GM18511 (cell line): ENCODE measurements at regions not wholly inside any gene's neighbourhood (a gene's known extent, or its start where the extent isn't known, plus 50 kb on each side); places are given as distances from the start of the nearest gene placed in this dataset.
"Not testable (repeated sequence)": the region's sequence is repeated elsewhere in the genome, so short reads cannot be mapped to it uniquely, and the experiment has no call there.

Source experiments
- ATAC-seq: cut with Tn5 transposase; IDR thresholded peaks from one replicate; pipeline ENCODE4 v1.9.1; 2021; ENCODE audit warnings: mild to moderate bottlenecking, moderate library complexity; ENCODE audit not compliant: unreplicated experiment

- no peak for ATAC-seq
These were observed 742.8 kb downstream of the FAM181B start for GRCh38 chr11:81990659-81991443.

- no peak for ATAC-seq
These were observed 744.6 kb downstream of the FAM181B start for GRCh38 chr11:81989093-81989492.

GRCh38 chr11:81987829-81988472 is 745.7 kb downstream of the FAM181B start:
- ATAC-seq: peak; percentile 94

DNA sequence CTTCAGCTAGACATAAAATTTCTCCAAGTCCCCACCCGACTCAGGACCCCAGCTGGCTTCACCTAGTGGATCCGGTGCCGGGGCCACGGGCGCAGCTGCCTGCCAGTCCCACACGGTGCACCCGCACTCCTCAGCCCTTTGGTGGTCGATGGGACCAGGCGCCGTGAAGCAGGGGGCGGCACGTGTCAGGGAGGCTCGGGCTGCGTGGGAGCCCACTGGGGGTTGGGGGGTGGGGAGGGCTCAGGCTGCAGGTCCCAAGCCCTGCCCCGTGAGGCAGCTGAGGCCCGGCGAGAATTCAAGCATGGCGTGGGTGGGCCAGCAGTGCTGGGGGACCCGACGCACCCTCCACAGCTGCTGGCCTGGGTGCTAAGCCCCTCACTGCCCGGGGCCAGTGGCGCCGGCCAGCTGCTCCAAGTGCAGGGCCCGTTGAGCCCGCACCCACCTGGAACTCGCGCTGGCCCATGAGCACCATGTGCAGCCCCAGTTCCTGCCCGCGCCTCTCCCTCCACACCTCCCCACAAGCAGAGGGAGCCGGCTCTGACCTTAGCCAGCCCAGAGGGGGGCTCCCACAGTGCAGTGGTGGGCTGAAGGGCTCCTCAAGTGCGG is 747.0 kb downstream of the FAM181B start:
- no peak for ATAC-seq

GRCh38 chr11:81979448-81979847 is 754.2 kb downstream of the FAM181B start:
- no peak for ATAC-seq

- ATAC-seq: no peak
These were observed 758.3 kb downstream of the FAM181B start for GRCh38 chr11:81975261-81975900.

- ATAC-seq: no peak
These were observed 762.8 kb downstream of the FAM181B start for GRCh38 chr11:81970886-81971285.

- ATAC-seq: no peak
These were observed 766.4 kb downstream of the FAM181B start for GRCh38 chr11:81967242-81967641.

- no peak for ATAC-seq
These were observed 767.3 kb downstream of the FAM181B start for GRCh38 chr11:81966340-81966739.

DNA sequence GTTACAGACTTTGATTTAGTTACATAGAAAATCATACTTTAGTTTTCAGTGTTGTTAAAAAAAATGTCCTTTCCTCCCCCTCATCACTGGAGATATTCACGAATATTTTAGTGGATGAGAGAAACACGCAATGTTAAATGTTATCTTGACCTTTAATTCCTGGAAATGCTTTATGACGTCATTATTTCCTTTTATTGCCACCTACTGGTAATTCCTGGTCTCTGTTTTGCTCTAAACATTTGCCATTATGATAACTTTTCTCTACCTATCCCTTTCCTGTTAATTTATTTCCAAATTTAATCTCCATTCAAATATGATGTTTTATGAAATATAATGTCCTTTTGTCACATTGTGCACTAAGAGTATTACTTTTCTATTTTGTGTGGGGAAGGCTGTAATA is 770.6 kb downstream of the FAM181B start:
- ATAC-seq: peak; percentile 61

GRCh38 chr11:81960443-81960842 is 773.2 kb downstream of the FAM181B start:
- ATAC-seq: no peak

DNA sequence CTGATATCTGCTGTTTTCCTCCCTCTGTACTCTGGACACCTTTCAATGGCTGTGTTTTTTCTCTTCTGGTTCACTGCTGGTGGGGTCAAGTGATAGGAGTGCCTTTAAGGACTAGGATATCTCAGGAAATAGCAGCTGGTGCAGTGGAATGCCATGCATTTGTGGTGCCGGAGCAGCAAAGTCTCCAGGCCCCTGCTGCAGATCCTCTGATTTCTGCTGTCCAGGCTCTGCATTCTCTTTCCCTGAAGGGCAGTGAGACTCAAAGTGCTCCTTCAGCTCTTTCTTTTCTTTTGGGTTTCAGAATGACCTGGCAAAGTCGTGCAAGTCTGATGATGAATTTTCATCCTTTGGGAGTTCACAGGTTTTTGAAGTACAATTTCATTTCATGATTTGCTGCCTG is 774.3 kb downstream of the FAM181B start:
- no peak for ATAC-seq

DNA sequence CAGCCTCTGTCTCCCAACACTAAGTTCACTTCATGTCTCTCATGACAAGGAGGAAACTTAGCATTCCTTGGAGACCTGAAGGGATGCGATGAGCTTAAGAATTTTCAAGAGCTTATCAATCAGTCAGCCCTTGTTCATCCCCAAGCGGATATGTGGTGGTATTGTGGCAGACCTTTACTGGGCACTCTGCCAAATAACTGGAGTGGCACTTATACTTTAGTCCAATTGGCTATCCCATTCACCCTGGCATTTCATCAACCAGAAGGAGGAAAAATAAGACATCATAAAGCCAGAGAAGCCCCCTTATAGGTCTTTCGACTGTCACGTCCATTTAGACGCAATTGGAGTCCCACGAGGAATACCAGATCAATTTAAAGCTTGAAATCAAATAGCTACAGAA is 779.4 kb downstream of the FAM181B start:
- not testable (repeated sequence) for ATAC-seq

- no peak for ATAC-seq
These were observed 786.8 kb downstream of the FAM181B start for GRCh38 chr11:81946831-81947230.

- ATAC-seq: no peak
These were observed 791.0 kb downstream of the FAM181B start for GRCh38 chr11:81942646-81943045.

GRCh38 chr11:81941998-81942397 is 791.7 kb downstream of the FAM181B start:
- ATAC-seq: no peak

GRCh38 chr11:81932303-81932702 is 801.4 kb downstream of the FAM181B start:
- no peak for ATAC-seq

GRCh38 chr11:81920205-81920604 is 813.5 kb downstream of the FAM181B start:
- no peak for ATAC-seq

DNA sequence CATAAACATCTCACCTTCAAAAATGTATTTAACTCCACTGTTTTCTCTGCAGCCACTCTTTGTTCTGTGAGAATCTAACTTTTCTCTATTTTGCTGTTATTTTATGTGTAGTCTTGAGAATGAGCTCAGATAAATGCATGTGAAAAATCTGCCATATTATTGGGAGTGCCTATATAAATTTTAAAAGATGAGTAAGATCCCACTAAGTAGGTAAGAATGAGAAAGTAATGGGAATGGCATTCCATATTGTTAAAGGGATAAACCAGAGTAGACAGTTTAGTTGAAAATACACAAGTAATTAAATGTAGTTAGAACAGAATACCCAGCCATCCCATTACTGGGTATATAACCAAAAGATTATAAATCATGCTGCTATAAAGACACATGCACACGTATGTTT is 817.2 kb downstream of the FAM181B start:
- no peak for ATAC-seq

GRCh38 chr11:81915045-81915444 is 818.6 kb downstream of the FAM181B start:
- no peak for ATAC-seq

DNA sequence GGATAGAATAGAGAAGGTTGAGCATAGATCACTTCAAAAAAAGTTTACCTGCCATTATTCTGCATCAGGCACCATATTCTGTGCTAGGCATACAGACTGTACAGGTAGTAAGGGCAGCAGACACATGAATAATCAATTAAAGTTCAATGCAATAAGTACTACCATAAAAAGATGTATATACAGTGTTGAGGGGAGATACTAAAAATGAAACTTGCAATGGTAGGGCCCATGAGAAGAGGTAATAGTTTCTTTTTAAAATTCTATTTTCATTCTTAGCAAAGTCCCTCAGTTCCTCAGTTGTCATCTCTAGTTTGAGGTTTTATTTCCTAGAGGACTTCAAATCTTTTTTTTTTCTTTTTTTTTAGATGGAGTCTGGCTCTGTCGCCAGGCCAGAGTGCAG is 819.9 kb downstream of the FAM181B start:
- ATAC-seq: no peak

GRCh38 chr11:81907996-81908395 is 825.7 kb downstream of the FAM181B start:
- no peak for ATAC-seq
